ENCODE measurements at regions not wholly inside any gene's neighbourhood (a gene's known extent, or its start where the extent isn't known, plus 50 kb on each side); places are given as distances from the start of the nearest gene placed in this dataset.

GRCh38 chr18:8957731-8958130 is 144.8 kb upstream of the NDUFV2 start:
- Histone ChIP-seq H3K9me3 (no peaks in the 10 kb centered on the region), H3K4me1 (no peaks in the 10 kb centered on the region), H3K27me3 (no peaks in the 10 kb centered on the region), H3K4me3 (no peak overlapping the region), H3K27ac (no peak overlapping the region), H3K36me3 (ENCODE audit: low read depth, missing control alignments) (no peaks in the 10 kb centered on the region)
- TF ChIP-seq CTCF (IDR thresholded peaks at IDR 0.05): no peak
- no peak for TF ChIP-seq POLR2A (IDR thresholded peaks at IDR 0.05)
- intact Hi-C loops (cut with DNase I; ENCODE audit: low total_unique reads): no loop called here
- DNase-seq: no peak

DNA sequence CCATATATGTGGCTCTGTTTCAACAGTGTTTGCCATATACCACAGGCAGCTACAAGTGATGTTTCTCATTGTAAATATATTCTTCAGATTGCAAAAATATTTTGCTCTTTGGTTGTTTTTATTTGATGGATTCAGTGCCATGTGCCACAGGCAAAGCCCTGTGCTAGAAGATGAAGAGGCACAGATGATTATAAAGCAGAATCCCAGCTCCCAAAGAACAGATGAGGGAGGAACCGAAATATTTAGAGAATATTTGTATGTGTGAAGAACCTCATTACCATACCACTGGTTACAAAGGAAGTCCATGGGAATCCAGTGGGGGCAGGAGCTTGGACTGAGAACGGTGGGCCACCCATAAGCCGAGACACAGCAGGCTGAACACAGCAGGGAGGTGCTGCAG is 143.8 kb upstream of the NDUFV2 start:
- Histone ChIP-seq H3K27ac (no peak overlapping the region), H3K4me1 (no peaks in the 10 kb centered on the region), H3K36me3 (ENCODE audit: low read depth, missing control alignments) (no peaks in the 10 kb centered on the region), H3K9me3 (no peaks in the 10 kb centered on the region), H3K4me3 (no peak overlapping the region), H3K27me3 (no peaks in the 10 kb centered on the region)
- TF ChIP-seq CTCF (IDR thresholded peaks at IDR 0.05) (no peak), POLR2A (IDR thresholded peaks at IDR 0.05) (no peak)
- intact Hi-C loops (cut with DNase I; ENCODE audit: low total_unique reads): no loop called here
- WGBS, 2 donors: 81 to 84% methylated on average over 3 of the region's 3 CpGs
- DNase-seq: no peak

DNA sequence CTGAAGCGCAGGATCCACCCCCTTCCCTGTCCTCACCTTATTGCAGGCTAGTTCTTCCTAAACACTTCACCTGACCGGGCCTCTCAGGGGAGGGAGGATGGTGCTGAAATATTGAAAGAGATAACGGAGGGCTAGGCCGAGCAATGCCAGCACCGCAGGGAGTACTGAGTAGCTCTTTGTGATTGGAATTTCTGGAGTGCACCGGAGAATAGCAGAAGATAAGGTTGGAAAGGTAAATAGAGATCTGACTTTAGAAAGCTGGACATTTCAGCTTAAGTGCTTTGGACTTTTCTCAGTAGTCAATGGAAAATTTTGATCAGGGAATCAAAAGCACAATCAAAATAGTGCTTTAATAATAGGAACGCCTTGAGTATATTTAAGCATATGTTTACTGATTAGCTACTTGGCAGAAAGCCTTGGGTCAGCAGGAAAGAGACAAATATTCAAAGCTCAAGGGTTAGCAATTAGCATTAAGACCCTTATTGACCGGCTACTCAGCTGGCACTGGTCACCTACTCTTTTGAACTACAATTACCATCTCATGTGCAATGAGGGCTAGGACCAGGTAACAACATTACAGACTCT is 142.9 kb upstream of the NDUFV2 start:
- Histone ChIP-seq H3K36me3 (ENCODE audit: low read depth, missing control alignments) (no peaks in the 10 kb centered on the region), H3K4me3 (no peak overlapping the region), H3K27me3 (no peaks in the 10 kb centered on the region), H3K9me3 (no peaks in the 10 kb centered on the region), H3K27ac (no peak overlapping the region), H3K4me1 (no peaks in the 10 kb centered on the region)
- TF ChIP-seq POLR2A (IDR thresholded peaks at IDR 0.05): no peak
- TF ChIP-seq CTCF (IDR thresholded peaks at IDR 0.05): no peak
- 43 to 58% methylated on average over 8 of the region's 8 CpGs for WGBS, 2 donors
- DNase-seq: no peak
- intact Hi-C loops (cut with DNase I; ENCODE audit: low total_unique reads): no loop called here

DNA sequence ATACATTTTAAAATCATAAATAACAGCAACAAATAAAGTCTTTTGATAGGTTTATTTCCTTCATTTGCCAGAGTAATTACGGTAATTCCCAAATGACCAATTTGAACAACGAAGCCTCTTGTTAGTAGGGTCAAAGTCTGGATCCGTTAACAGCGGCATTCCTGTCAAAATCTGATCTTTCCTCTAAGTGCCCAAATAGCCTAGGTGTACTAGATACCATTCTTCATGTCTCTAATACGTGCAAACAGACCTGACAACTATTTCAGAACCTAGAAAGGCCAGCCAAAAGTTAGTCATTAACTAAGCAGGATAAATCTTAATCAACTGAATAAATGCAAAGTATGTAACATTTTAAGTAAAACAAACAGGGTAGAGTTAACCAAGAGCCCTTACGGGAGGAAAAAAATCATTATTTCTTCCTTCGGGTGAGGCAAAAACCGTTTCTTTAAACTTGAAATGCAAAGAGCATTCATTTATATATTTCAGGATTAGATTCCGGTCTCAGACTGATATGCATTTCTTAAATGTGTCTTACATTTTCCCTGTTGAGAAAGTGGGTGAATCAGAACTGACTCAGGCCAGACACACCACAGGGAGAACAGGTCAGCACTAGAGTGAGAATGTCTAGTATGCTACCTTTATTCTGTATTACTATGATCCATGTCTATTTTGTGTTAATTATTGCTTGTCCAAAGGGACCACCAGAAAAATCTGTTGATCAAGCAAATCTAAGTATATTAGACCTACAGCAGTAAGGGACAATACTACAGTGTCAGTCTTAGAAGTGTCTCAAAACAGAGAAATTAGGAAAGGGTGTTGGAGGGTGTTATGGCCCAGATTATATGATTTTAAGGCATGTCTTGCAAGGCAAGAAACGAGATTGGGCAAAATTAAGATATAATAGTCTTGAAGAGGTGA is 141.5 kb upstream of the NDUFV2 start:
- DNase-seq: no peak
- H3K9me3 ChIP-seq: no peaks in the 10 kb centered on the region
- H3K27ac ChIP-seq: no peak overlapping the region
- no peak overlapping the region for H3K4me3 ChIP-seq
- H3K27me3 ChIP-seq: no peaks in the 10 kb centered on the region
- no peaks in the 10 kb centered on the region for H3K36me3 ChIP-seq (ENCODE audit: low read depth, missing control alignments)
- TF ChIP-seq CTCF (IDR thresholded peaks at IDR 0.05) (no peak), POLR2A (IDR thresholded peaks at IDR 0.05) (no peak)
- intact Hi-C loops (cut with DNase I; ENCODE audit: low total_unique reads): no loop called here
- no peaks in the 10 kb centered on the region for H3K4me1 ChIP-seq
- 80% methylated on average over 10 of the region's 10 CpGs for WGBS, 2 donors

Data from testis (tissue), 2 donors.